ENCODE measurements at regions not wholly inside any gene's neighbourhood (a gene's known extent, or its start where the extent isn't known, plus 50 kb on each side); places are given as distances from the start of the nearest gene placed in this dataset.
"Not testable (repeated sequence)": the region's sequence is repeated elsewhere in the genome, so short reads cannot be mapped to it uniquely, and the experiment has no call there.

DNA sequence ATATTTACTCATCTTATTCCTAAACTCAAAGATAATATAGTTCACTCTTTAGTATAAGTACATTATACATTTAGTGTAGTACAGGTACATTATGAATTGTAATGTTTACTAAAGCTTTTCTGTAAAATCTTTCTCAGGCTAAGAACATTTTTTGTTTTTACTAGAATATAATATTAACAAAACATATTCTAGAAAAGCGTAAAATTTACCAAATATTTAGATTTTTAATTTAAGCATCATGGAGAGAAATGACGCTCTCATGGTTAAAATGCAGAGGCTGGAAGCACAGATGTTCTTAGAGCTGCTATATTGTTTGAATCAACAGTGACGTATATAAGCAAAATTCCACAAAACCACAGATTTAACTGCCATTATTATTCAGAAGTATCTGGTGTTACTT, 54.7 kb upstream of the NBPF15 start:
- DNase-seq, result not testable (repeated sequence)

DNA sequence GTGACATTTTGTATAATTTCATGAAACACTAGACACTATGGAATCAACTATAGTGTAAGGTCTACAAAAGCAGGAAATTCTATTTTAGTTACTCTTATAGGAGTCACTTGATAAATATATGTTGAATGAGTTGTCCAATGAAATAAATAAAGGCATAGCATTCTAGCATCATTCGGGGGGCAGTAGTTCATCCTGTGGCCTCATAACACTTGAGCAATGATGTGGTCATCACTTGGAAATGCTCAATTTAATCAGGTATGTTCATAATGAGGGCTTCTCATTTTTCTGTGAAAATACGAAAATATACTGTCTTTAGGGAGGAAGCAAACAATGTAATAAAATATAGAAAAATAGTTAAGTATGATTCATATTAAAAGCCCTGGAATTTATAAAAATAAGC, 55.4 kb upstream of the NBPF15 start:
- DNase-seq, result not testable (repeated sequence)

DNA sequence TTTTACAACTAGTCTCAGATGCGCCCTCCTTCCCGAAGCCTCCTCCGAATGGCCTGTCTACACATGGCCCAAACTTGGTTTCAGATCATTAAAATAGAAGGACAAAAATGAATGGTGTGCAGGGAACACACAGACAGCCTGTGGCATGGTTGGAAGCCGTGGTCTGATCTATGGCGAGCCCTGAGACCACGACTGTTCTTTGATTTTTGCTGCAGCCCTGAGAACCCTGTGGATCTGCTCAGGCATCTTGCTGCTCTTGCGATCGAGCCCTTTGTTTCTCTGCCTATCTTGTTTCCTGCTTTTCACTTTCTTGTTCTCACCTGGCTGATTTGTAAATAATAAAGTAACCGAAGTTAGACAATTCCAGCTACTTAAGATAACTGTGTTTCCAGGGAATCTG, 57.0 kb upstream of the NBPF15 start:
- DNase-seq, result not testable (repeated sequence)

DNA sequence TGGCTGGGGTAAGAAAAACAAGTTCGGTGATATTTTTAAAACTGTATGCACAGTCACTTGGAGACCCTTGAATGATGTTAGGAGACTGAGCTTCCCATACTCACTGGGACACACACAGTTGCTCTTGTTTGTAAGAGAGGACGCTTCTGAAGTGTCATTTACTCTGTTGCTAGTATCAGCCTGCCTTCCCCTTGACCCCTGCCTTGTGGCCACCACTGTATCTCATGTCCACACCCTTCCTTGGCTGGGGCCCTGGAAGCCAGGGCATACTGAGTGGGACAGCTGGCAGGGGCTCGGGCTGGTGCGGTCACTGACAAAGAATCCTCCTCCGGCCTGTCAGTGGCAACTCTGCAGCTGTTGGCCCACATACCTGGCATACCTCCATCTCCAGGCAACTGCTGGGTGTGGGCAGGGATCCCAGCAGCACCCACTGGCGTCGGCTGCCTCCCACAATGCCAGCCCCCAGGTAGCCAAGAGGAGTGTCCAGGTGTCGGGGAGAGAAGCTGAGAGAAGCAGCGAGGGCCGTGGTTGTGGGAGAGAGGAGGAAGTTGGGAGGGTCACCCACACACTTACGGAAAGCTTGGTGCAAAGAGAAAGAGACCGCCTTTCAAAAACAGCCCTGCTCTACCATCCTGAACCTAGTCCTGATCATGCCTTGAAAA, 58.2 kb upstream of the NBPF15 start:
- not testable (repeated sequence) for DNase-seq

GRCh38 chr1:144523661-144524407, 62.4 kb upstream of the NBPF15 start:
- DNase-seq, result peak; percentile 57

DNA sequence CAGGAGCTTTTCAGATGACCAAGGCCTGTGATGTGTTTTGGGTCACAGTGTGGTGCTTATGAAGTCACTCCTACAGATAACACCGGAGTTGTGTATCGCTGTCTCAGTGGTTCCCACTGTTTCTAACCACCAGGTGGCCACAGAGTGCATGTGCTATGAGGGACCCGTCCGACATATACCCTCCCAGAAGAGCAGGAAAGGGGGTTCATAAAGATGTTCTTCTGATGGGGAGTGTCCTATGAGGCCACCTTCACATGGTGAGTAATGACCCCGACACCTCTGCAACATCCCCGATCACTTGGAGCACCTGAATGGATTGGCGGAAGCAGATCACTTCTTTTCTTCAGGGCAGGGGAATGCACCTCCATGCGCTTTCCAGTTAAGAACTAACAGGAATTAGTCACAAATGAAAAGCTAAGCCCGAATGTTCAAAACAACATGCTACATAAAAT, 60.5 kb upstream of the PPIAL4F start:
- not testable (repeated sequence) for DNase-seq

DNA sequence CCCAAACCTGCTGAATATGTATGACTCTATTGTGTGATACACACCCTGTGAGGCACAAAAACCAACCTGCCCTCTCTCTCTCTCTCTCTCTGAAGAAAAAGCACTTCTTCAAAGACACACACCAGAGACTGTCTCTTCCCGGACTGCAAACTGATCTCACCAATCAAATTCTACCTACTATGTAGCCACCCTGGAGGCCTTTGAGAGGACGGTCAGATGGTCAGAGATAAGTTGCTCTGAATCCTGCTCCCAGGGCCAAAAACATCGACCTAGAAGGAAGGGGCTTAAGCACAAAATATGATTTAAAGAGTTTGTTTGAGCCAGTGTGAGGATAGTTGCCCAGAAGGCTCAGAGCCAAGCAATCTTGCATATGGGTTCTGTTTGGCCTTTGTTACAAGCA, 59.2 kb upstream of the PPIAL4F start:
- not testable (repeated sequence) for DNase-seq

- not testable (repeated sequence) for DNase-seq
Measured at GRCh38 chr1:144534286-144534685, 58.4 kb upstream of the PPIAL4F start.

GRCh38 chr1:144536677-144537076, 56.0 kb upstream of the PPIAL4F start:
- DNase-seq, result not testable (repeated sequence)

- not testable (repeated sequence) for DNase-seq
Measured at GRCh38 chr1:144537234-144537633, 55.5 kb upstream of the PPIAL4F start.

GRCh38 chr1:144538736-144539135, 54.0 kb upstream of the PPIAL4F start:
- not testable (repeated sequence) for DNase-seq

DNA sequence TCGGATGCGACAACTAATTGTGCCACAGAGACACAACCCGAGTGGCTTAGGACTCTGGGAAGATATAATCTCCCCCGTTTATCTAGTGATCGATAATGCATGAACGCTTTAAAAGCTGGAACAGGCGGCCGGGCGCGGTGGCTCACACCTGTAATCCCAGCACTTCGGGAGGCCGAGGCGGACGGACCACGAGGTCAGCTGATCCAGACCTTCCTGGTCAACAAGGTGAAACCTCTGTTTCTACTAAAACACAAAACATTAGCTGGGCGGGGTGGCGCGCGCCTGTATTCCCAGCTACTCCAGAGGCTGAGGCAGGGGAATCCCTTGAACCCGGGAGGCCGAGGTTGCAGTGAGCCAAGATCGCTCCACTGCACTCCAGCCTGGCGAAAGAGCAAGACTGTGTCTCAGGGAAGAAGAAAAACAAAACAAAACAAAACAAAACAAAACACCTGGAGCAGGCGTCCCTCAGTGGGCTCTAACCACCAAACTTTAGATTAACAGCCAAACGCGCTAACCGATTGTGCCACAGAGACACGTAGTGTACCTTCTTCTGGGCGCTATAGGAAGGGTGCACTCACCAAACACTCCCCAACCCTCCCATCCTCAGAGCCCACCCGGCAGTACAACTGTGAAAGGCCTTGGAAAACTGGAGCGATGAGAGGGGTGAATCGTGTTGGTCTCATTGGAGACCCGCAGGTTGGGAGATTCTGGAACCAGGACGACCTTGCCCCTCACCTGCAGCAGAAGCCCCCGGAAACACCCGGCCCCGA, 53.3 kb upstream of the PPIAL4F start:
- DNase-seq, result not testable (repeated sequence)

All from NCI-H446 treated with DMSO at 0.1 percent for 48 hours (cell line).